Stimulated activated CD4-positive, alpha-beta T cell treated with anti-CD3 and anti-CD28 coated beads, Interleukin-2, amount 100 ng/mL, for 4 hours (primary cell): ENCODE measurements at regions not wholly inside any gene's neighbourhood (a gene's known extent, or its start where the extent isn't known, plus 50 kb on each side); places are given as distances from the start of the nearest gene placed in this dataset.
"Not testable (repeated sequence)": the region's sequence is repeated elsewhere in the genome, so short reads cannot be mapped to it uniquely, and the experiment has no call there.

Experiments used
- DNase-seq: peaks from one replicate; pipeline ENCODE4 v3.0.0-alpha.2; 2020; ENCODE audit warnings: low read depth

- DNase-seq, result no peak
These were observed 567.4 kb downstream of the ZEB2 start for GRCh38 chr2:143952536-143952935.

DNA sequence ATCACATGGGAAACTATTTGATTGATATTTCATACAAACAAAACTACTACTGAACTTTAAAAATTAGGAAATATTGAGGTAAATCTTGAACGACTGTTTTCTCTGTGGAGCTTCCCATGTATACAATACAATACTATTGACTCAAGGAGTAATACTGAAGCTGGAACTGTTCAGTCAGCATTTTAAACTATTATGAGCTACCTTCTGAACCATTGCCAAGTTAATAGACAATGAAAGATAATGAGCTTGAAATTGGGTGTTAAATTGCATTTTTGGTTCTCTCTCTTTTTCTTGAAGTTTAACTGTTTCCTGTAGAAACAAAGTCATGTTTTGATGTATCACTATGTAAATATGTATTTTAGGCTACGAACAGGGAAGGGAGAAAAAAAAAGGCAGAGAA, 569.2 kb downstream of the ZEB2 start:
- DNase-seq, result no peak

- DNase-seq, result no peak
These were observed 570.6 kb downstream of the ZEB2 start for GRCh38 chr2:143949121-143949848.

GRCh38 chr2:143948710-143949109, 571.2 kb downstream of the ZEB2 start:
- no peak for DNase-seq

GRCh38 chr2:143946436-143947391, 573.2 kb downstream of the ZEB2 start:
- DNase-seq, result no peak

DNA sequence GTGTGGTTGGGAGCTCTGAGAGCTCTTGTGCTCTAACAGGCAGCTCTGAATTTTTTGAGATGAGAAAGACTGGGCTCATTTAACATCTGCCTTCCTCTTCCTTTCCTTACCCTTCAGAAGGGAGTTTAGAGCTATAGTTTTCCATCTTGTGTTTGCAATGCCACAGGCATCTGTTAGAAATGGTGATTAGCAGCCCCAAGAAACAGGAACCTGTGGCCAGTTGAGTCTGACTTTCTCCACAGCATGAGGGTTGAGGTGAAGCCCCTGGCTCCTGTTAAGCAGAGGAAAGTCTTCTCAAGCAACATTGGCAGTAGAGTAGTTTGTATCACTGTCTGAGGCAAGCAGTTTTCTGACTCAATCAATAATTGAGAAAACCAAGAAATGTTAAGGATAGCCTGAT, 577.4 kb downstream of the ZEB2 start:
- no peak for DNase-seq

GRCh38 chr2:143940720-143941119, 579.2 kb downstream of the ZEB2 start:
- DNase-seq, result no peak

DNA sequence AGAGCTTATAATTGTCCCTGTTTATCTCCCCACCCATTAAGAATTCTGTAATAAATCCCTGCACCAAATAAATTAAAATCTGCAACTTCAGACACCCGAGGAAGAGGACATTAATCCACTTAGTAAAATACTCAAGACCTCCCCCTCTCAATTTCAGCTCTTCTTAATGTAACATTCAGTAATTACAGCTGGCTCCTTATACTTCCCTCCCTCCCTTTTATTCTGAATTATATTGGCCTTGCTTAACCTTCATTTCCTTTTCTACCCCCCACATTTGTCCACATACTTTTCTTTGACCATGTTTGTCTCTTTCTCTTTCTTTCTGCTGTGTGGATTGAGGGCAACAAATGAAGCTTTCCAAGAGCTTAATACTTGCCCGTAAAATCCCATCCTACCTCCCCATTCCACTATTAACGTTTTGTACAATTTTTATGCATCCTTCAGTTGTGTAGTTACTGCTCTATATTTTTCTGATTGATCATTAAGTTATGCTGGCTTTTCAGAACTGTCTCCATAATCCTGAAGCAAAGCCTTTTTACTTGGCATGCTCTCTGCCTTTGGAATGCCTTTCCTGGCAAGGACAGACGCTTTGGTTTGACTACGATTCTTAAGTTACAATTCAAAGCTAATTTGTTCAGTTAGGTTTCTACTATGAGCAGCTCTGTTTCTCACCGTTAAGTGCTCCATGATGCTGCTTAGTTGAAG, 580.1 kb downstream of the ZEB2 start:
- no peak for DNase-seq

DNA sequence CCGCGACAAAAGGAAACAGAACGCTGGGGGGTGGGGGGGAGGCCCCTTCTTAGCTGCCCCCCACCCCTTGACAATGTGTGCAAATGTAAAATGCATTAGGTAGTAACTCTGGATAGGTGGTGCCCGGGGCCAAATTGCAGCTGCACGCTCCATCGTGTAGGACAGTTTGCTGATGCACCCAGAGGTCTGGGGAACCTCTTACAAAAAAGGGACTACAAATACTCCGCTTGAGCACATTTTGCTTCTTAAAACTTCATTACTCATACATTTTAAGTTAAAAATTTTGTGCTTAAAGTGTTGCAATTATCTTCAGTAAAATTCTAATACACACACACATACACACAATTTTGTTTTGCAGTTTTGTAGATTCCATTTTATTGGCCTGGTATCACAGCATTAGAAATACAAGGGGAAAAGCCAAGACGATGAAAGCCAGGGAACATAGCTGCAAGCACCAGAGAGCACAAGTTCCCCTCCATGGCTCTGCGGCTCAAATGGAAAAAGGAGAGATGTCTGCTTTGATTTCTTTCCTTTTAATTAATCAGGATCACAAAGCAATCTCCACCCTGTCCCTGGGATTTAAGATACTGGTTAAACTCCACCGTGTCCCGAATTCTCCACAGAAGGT, 582.1 kb downstream of the ZEB2 start:
- no peak for DNase-seq

- peak; percentile 1 for DNase-seq
These were observed 582.8 kb downstream of the ZEB2 start for GRCh38 chr2:143936848-143937722.

- no peak for DNase-seq
These were observed 583.4 kb downstream of the ZEB2 start for GRCh38 chr2:143936538-143936847.

DNA sequence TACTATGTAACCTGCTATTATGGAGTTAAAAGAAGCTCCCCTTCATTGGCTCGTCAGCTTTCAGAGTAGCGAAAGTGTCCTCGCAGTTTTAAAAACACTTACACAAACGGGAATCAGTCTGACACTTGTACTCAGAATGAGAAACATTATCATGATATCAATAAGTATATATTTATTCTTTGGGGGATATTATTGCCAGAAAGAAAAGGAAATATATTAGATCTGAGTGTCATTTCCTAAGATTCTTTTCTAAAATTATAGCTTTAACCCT, 584.5 kb downstream of the ZEB2 start:
- DNase-seq, result no peak

DNA sequence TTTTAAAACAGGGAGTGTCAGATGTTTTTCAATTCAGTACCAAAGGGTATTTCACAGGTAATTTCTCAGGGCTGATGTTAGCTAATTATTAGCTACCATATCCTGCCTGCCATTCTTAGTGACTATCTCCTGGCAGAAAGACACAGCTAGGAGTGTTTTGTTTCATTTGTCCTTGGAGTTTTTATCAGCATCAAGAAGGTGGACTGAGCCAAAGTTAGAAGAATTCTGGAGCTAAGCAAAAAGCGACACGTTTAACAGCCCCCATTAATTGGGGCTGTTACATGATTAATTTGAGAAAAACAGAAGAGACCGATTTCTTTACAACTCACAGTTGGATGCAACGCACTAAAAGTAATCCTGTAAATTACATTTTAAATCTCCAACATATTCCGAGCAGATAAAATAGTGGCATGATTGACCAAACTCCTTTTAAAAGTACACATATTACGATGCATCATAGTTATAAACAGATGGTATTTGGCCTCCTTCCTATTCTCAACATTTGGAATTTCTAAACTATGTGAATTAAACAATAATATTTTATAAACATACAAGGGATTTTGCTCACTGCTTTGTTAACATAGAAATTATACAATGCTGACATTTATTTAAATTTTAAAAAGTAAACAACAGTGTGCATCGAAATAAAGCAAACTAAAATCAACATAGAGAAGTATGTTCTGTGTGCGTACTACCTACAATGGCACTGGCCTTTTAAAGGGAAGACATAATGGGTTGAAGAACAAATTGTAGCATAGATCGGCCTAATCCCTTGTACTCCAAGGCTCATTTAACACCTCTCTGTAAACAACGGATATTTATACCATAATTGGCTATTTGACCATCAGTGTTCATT, 585.1 kb downstream of the ZEB2 start:
- DNase-seq, result no peak

- no peak for DNase-seq
These were observed 585.9 kb downstream of the ZEB2 start for GRCh38 chr2:143933946-143934569.

DNA sequence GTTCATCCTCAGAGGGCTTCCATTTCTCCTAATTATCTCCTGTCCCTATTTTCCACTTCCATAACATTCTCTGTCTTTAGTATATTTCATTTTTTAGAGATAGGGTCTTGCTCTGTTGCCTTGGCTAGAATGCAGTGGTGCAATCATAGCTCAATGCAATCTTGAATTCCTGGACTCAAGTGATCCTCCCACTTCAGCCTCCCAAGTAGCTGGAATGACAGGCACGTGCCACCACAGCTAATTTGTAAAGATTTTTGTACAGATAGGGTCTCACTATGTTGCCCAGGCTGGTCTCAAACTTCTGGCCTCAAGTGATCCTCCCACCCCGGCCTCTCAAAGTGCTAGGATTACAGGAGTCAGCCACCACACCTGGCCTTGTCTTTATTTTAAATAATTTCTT, 589.0 kb downstream of the ZEB2 start:
- no peak for DNase-seq

GRCh38 chr2:143928613-143929012, 591.3 kb downstream of the ZEB2 start:
- DNase-seq, result no peak

- no peak for DNase-seq
These were observed 591.7 kb downstream of the ZEB2 start for GRCh38 chr2:143928184-143928583.

DNA sequence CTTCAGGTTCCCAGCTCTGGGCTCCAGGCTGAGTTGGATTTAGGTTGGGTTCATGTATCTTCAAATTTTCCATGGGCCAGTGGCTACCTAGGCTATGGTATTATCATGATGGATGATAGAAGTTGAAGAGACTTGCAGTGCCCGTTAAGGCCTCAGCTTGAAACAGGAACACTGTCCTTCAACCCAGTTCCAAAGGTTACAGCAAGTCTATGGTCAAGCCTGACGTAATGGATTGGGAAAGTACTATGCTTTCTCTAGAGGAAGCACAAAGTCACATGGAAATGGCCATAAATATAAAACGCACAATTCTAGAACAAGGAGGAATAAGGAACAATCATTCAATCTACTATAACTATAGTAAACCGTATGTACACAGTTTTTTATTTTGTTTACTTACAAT, 593.2 kb downstream of the ZEB2 start:
- no peak for DNase-seq

DNA sequence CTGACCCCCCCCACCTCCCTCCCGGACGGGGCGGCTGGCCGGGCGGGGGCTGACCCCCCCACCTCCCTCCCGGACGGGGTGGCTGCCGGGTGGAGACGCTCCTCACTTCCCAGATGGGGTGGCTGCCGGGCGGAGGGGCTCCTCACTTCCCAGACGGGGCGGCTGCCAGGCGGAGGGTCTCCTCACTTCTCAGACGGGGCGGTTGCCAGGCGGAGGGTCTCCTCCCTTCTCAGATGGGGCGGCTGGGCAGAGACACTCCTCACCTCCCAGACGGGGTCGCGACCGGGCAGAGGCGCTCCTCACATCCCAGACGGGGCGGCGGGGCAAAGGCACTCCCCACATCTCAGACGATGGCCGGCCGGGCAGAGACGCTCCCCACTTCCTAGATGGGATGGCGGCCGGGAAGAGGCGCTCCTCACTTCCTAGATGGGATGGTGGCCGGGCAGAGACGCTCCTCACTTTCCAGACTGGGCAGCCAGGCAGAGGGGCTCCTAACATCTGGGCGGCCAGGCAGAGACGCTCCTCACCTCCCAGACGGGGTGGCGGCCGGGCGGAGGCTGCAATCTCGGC, 597.6 kb downstream of the ZEB2 start:
- not testable (repeated sequence) for DNase-seq

DNA sequence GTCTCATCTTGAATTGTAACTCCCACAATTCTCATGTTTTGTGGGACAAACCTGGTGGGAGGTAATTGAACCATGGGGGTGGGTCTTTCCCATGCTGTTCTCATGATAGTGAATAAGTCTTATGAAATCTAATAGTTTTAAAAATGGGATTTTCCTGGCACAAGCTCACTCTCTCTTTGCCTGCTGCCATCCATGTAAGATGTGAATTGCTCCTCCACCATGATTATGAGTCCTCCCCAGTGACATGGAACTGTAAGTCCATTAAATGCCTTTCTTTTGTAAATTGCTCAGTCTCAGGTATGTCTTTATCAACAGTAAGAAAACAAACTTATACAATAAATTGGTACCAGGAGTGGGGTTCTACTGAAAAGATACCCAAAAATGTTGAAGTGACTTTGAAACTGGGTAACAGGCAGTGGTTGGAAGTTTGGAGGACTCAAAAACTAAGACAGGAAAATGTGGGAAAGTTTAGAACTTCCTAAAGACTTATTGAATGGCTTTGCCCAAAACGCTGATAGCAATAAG, 601.4 kb downstream of the ZEB2 start:
- DNase-seq, result no peak
